C1 segment of cervical spinal cord (tissue), 14 donors: ENCODE measurements at regions not wholly inside any gene's neighbourhood (a gene's known extent, or its start where the extent isn't known, plus 50 kb on each side); places are given as distances from the start of the nearest gene placed in this dataset.

ENCODE experiments used
- DNase-seq, 14 donors: peaks; one replicate each; lab custom pipeline; 2025; lab: John Stamatoyannopoulos, UW

- no peak for DNase-seq
Measured at GRCh38 chr13:111844222-111844671, 222.7 kb upstream of the SOX1 start.

GRCh38 chr13:111844682-111845081 lies 222.3 kb upstream of the SOX1 start:
- DNase-seq, result no peak

- DNase-seq, result no peak
Measured at GRCh38 chr13:111845621-111846351, 221.2 kb upstream of the SOX1 start.

GRCh38 chr13:111846391-111847159 lies 220.4 kb upstream of the SOX1 start:
- no peak for DNase-seq

- DNase-seq, result no peak
Measured at GRCh38 chr13:111847964-111848363, 219.0 kb upstream of the SOX1 start.

- DNase-seq, result no peak
Measured at GRCh38 chr13:111850458-111850857, 216.5 kb upstream of the SOX1 start.

GRCh38 chr13:111850976-111851375 lies 216.0 kb upstream of the SOX1 start:
- DNase-seq, result no peak

GRCh38 chr13:111852725-111853518 lies 214.0 kb upstream of the SOX1 start:
- no peak for DNase-seq

- DNase-seq, result no peak
Measured at GRCh38 chr13:111853721-111854120, 213.2 kb upstream of the SOX1 start.

- DNase-seq, result no peak
Measured at GRCh38 chr13:111854403-111854802, 212.5 kb upstream of the SOX1 start.

GRCh38 chr13:111855191-111855590 lies 211.8 kb upstream of the SOX1 start:
- no peak for DNase-seq

GRCh38 chr13:111855786-111856185 lies 211.2 kb upstream of the SOX1 start:
- DNase-seq, result no peak

GRCh38 chr13:111856571-111856970 lies 210.4 kb upstream of the SOX1 start:
- DNase-seq, result no peak

GRCh38 chr13:111857336-111857735 lies 209.6 kb upstream of the SOX1 start:
- no peak for DNase-seq

- no peak for DNase-seq
Measured at GRCh38 chr13:111857846-111858560, 208.9 kb upstream of the SOX1 start.

- no peak for DNase-seq
Measured at GRCh38 chr13:111858571-111858970, 208.4 kb upstream of the SOX1 start.

GRCh38 chr13:111859354-111860230 lies 207.4 kb upstream of the SOX1 start:
- no peak for DNase-seq

GRCh38 chr13:111860231-111860552 lies 206.8 kb upstream of the SOX1 start:
- DNase-seq, result no peak

GRCh38 chr13:111861319-111861718 lies 205.6 kb upstream of the SOX1 start:
- DNase-seq, result no peak

GRCh38 chr13:111861766-111862366 lies 205.1 kb upstream of the SOX1 start:
- DNase-seq, result no peak
